ENCODE measurements at regions not wholly inside any gene's neighbourhood (a gene's known extent, or its start where the extent isn't known, plus 50 kb on each side); places are given as distances from the start of the nearest gene placed in this dataset.

DNA sequence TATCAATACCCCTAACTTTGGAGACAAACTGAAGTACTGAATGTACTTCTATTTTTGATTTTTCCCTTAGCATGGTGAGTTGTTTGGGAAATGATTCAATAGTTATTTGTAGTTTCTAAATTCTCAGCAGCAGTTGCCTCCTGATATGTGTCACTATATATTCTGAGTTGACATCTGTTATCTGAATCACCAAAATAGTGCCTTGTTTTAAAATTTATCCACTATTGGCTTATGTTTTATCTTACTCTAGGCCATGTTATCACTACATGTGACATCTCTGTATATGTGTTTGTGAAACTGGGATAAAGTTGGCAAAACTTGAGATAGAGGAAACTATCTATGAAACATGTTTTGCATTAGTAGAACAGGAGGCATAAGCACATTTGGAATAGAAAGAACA is 317.6 kb downstream of the TLE4 start:
- Mint-ChIP-seq H3K27ac (no peak overlapping the region), H3K27me3 (peaks cover 6% of the 10 kb centered on the region)
- no peaks in the 10 kb centered on the region for H3K27me3 ChIP-seq (ENCODE audit: control insufficient read depth, insufficient read depth, low read length)

DNA sequence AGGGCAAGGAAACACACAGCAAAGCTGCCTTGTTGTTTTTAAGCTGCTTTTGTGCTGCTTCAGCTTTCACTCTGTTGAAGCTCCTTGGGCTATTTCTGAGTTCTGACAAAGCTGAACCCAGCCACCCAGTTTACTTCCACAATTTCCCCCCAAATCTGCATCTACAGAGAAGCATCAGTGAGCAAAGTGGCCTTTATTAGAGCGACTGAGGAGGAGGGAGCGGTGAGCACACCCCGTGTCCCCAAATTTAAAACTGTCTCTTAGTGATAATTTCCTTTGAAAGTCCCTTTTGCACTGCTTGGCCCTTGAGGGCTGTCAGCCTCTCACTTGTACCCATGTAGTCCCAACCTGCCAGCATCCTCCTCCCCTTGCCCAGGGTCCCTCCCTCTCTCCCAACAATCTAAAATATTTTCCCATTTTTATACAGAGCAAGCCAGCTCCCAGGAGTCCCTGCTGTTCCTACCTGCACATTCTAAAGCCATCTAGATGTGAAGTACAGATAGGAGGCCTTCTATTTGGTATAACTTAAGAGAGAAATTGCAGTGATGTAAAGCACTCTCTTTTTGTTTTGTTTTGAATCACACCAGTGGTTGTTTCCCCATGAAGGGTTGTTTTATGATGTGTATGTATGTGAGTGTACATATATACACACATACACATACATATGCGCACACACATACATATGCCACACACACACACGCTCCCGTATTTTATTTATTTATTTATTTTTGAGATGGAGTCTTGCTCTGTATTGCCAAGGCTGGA is 313.5 kb downstream of the TLE4 start:
- Histone ChIP-seq H3K27me3 (ENCODE audit: control insufficient read depth, insufficient read depth, low read length) (no peaks in the 10 kb centered on the region), H3K9me3 (ENCODE audit: control insufficient read depth in 2 of 2, low read length in 2 of 2) (no peaks in the 10 kb centered on the region), H3K4me1 (ENCODE audit: control insufficient read depth, insufficient read depth, low read length, poor library complexity, severe bottlenecking) (peaks cover 52% of the 10 kb centered on the region), H3K36me3 (ENCODE audit: control insufficient read depth, insufficient read depth, low read length) (no peaks in the 10 kb centered on the region), H3K27ac (ENCODE audit: insufficient read depth, low read length, poor library complexity, severe bottlenecking) (no peak overlapping the region), H3K4me3 (ENCODE audit: low read depth, low read length) (no peak overlapping the region)
- ATAC-seq (ENCODE audit: low read depth in 2 of 2) (no peak), DNase-seq (no peak)
- Mint-ChIP-seq H3K9me3 (no peaks in the 10 kb centered on the region), H3K4me1 (peaks cover 16 to 57% (median 44%) of the 10 kb centered on the region in 4 donors), H3K4me3 (peak overlapping the region in 3 of 4 donors; percentile 26 to 90 (median 44)), H3K27me3 (peaks cover 10% of the 10 kb centered on the region), H3K27ac (peak overlapping the region; percentile 68 to 91 (median 89)), H3K36me3 (no peaks in the 10 kb centered on the region)

More for the DNA sequence above, 317.6 kb downstream of the TLE4 start:
- H3K27ac ChIP-seq (ENCODE audit: insufficient read depth, low read length, poor library complexity, severe bottlenecking), result no peak overlapping the region
- H3K4me3 ChIP-seq (ENCODE audit: low read depth, low read length), result no peak overlapping the region
- Mint-ChIP-seq H3K4me1 (peaks cover 9 to 22% (median 16%) of the 10 kb centered on the region in 4 donors), H3K4me3 (no peak overlapping the region), H3K36me3 (no peaks in the 10 kb centered on the region), H3K9me3 (no peaks in the 10 kb centered on the region)
- DNase-seq (no peak), ATAC-seq (ENCODE audit: low read depth in 2 of 2) (no peak)
- H3K9me3 ChIP-seq (ENCODE audit: control insufficient read depth in 2 of 2, low read length in 2 of 2), result no peaks in the 10 kb centered on the region
- peaks cover 13% of the 10 kb centered on the region for H3K4me1 ChIP-seq (ENCODE audit: control insufficient read depth, insufficient read depth, low read length, poor library complexity, severe bottlenecking)
- H3K36me3 ChIP-seq (ENCODE audit: control insufficient read depth, insufficient read depth, low read length), result no peaks in the 10 kb centered on the region

GRCh38 chr9:79884546-79884945 is 312.8 kb downstream of the TLE4 start:
- Mint-ChIP-seq H3K27me3 (peaks cover 10% of the 10 kb centered on the region), H3K36me3 (no peaks in the 10 kb centered on the region), H3K4me3 (peak overlapping the region in 3 of 4 donors; percentile 77 to 90 (median 80)), H3K4me1 (peaks cover 16 to 59% (median 46%) of the 10 kb centered on the region in 4 donors), H3K27ac (peak overlapping the region; percentile 68 to 91 (median 89)), H3K9me3 (no peaks in the 10 kb centered on the region)
- no peaks in the 10 kb centered on the region for H3K36me3 ChIP-seq (ENCODE audit: control insufficient read depth, insufficient read depth, low read length)
- H3K4me1 ChIP-seq (ENCODE audit: control insufficient read depth, insufficient read depth, low read length, poor library complexity, severe bottlenecking), result peaks cover 53% of the 10 kb centered on the region
- DNase-seq (peak in 1 of 3 donors; percentile 34), ATAC-seq (ENCODE audit: low read depth in 2 of 2) (no peak)
- no peak overlapping the region for H3K27ac ChIP-seq (ENCODE audit: insufficient read depth, low read length, poor library complexity, severe bottlenecking)
- H3K27me3 ChIP-seq (ENCODE audit: control insufficient read depth, insufficient read depth, low read length), result no peaks in the 10 kb centered on the region
- H3K4me3 ChIP-seq (ENCODE audit: low read depth, low read length), result peak overlapping the region; percentile 14
- no peaks in the 10 kb centered on the region for H3K9me3 ChIP-seq (ENCODE audit: control insufficient read depth in 2 of 2, low read length in 2 of 2)

- DNase-seq (peak; percentile 6 to 88 (median 56)), ATAC-seq (ENCODE audit: low read depth in 2 of 2) (peak; percentile 93 to 94)
- Mint-ChIP-seq H3K27ac (peak overlapping the region; percentile 61 to 93 (median 68)), H3K4me1 (peaks cover 27 to 72% (median 56%) of the 10 kb centered on the region in 4 donors), H3K4me3 (peak overlapping the region; percentile 80 to 93 (median 89)), H3K27me3 (peaks cover 16% of the 10 kb centered on the region), H3K36me3 (no peaks in the 10 kb centered on the region), H3K9me3 (peaks cover 0 to 4% (median 0%) of the 10 kb centered on the region in 7 donors)
- H3K27me3 ChIP-seq (ENCODE audit: control insufficient read depth, insufficient read depth, low read length), result no peaks in the 10 kb centered on the region
- no peaks in the 10 kb centered on the region for H3K9me3 ChIP-seq (ENCODE audit: control insufficient read depth in 2 of 2, low read length in 2 of 2)
- peaks cover 59% of the 10 kb centered on the region for H3K4me1 ChIP-seq (ENCODE audit: control insufficient read depth, insufficient read depth, low read length, poor library complexity, severe bottlenecking)
- no peaks in the 10 kb centered on the region for H3K36me3 ChIP-seq (ENCODE audit: control insufficient read depth, insufficient read depth, low read length)
- H3K4me3 ChIP-seq (ENCODE audit: low read depth, low read length), result peak overlapping the region; percentile 39
- H3K27ac ChIP-seq (ENCODE audit: insufficient read depth, low read length, poor library complexity, severe bottlenecking), result peak overlapping the region; percentile 47
Measured at GRCh38 chr9:79883073-79883645, 311.4 kb downstream of the TLE4 start.

GRCh38 chr9:79880626-79881025 is 308.9 kb downstream of the TLE4 start:
- H3K36me3 ChIP-seq (ENCODE audit: control insufficient read depth, insufficient read depth, low read length), result no peaks in the 10 kb centered on the region
- no peak overlapping the region for H3K27ac Mint-ChIP-seq
- peak overlapping the region in 3 of 4 donors; percentile 7 to 21 (median 15) for H3K4me3 Mint-ChIP-seq
- H3K4me1 Mint-ChIP-seq, result peaks cover 20 to 67% (median 52%) of the 10 kb centered on the region in 4 donors
- H3K36me3 Mint-ChIP-seq, result no peaks in the 10 kb centered on the region
- H3K9me3 ChIP-seq (ENCODE audit: control insufficient read depth in 2 of 2, low read length in 2 of 2), result no peaks in the 10 kb centered on the region
- peaks cover 13% of the 10 kb centered on the region for H3K27me3 Mint-ChIP-seq
- DNase-seq (peak in 1 of 3 donors; percentile 52), ATAC-seq (ENCODE audit: low read depth in 2 of 2) (no peak)
- no peaks in the 10 kb centered on the region for H3K27me3 ChIP-seq (ENCODE audit: control insufficient read depth, insufficient read depth, low read length)
- peaks cover 0 to 4% (median 0%) of the 10 kb centered on the region in 7 donors for H3K9me3 Mint-ChIP-seq
- H3K27ac ChIP-seq (ENCODE audit: insufficient read depth, low read length, poor library complexity, severe bottlenecking), result no peak overlapping the region
- H3K4me1 ChIP-seq (ENCODE audit: control insufficient read depth, insufficient read depth, low read length, poor library complexity, severe bottlenecking), result peaks cover 60% of the 10 kb centered on the region
- H3K4me3 ChIP-seq (ENCODE audit: low read depth, low read length), result peak overlapping the region; percentile 49

DNA sequence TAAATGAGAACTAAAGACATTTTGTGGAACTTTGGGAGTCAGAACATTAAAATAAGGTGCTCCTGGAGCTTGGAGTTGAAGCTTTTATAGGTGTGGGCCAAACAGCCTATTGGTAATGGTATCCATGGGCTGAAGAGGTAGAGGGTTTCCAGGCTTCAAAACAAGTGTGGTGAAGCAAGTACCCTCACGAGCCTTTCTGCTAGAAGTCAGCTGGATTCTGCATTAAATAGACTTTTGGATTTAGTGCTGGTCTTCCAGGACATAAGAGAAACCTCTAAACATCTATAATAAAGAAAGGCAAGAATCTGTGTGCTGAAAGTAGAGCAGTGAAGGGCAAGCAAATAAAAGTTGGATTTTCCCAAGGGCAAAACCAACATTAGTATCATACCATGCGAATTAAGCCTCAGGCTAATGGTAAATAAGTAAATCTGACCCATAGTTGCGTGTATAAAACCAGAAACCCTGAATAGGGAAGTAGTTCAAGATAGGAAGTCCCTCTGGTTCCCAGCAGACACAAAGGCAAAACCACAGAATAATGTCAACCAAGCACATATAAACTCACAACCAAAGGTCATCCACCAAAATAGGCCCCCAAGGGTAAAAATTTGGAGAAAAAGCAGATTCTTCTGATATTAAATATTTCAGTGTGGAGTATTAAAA is 306.3 kb downstream of the TLE4 start:
- Mint-ChIP-seq H3K36me3 (no peaks in the 10 kb centered on the region), H3K4me3 (no peak overlapping the region), H3K4me1 (peaks cover 13 to 42% (median 31%) of the 10 kb centered on the region in 4 donors), H3K27me3 (peaks cover 11% of the 10 kb centered on the region), H3K27ac (no peak overlapping the region), H3K9me3 (peaks cover 0 to 4% (median 0%) of the 10 kb centered on the region in 7 donors)
- Histone ChIP-seq H3K36me3 (ENCODE audit: control insufficient read depth, insufficient read depth, low read length) (no peaks in the 10 kb centered on the region), H3K27ac (ENCODE audit: insufficient read depth, low read length, poor library complexity, severe bottlenecking) (no peak overlapping the region), H3K27me3 (ENCODE audit: control insufficient read depth, insufficient read depth, low read length) (no peaks in the 10 kb centered on the region), H3K9me3 (ENCODE audit: control insufficient read depth in 2 of 2, low read length in 2 of 2) (no peaks in the 10 kb centered on the region), H3K4me3 (ENCODE audit: low read depth, low read length) (no peak overlapping the region), H3K4me1 (ENCODE audit: control insufficient read depth, insufficient read depth, low read length, poor library complexity, severe bottlenecking) (peaks cover 35% of the 10 kb centered on the region)
- DNase-seq, result no peak
- peak in 1 of 2 donors; percentile 11 for ATAC-seq (ENCODE audit: low read depth in 2 of 2)

GRCh38 chr9:79868567-79869189 is 296.9 kb downstream of the TLE4 start:
- Mint-ChIP-seq H3K27me3 (no peaks in the 10 kb centered on the region), H3K9me3 (peaks cover 0 to 5% (median 3%) of the 10 kb centered on the region in 7 donors), H3K27ac (no peak overlapping the region), H3K36me3 (no peaks in the 10 kb centered on the region), H3K4me3 (no peak overlapping the region), H3K4me1 (peaks cover 0 to 24% (median 8%) of the 10 kb centered on the region in 4 donors)
- no peak overlapping the region for H3K27ac ChIP-seq (ENCODE audit: insufficient read depth, low read length, poor library complexity, severe bottlenecking)
- no peaks in the 10 kb centered on the region for H3K9me3 ChIP-seq (ENCODE audit: control insufficient read depth in 2 of 2, low read length in 2 of 2)
- no peaks in the 10 kb centered on the region for H3K27me3 ChIP-seq (ENCODE audit: control insufficient read depth, insufficient read depth, low read length)
- no peak overlapping the region for H3K4me3 ChIP-seq (ENCODE audit: low read depth, low read length)
- ATAC-seq (ENCODE audit: low read depth in 2 of 2), result peak; percentile 25 to 34
- H3K36me3 ChIP-seq (ENCODE audit: control insufficient read depth, insufficient read depth, low read length), result no peaks in the 10 kb centered on the region
- DNase-seq, result no peak
- H3K4me1 ChIP-seq (ENCODE audit: control insufficient read depth, insufficient read depth, low read length, poor library complexity, severe bottlenecking), result peaks cover 7% of the 10 kb centered on the region

All from CD4-positive, CD25-positive, alpha-beta regulatory T cell (primary cell).